Stimulated activated CD4-positive, alpha-beta T cell treated with anti-CD3 and anti-CD28 coated beads, TNF-alpha, amount 100 ng/mL, for 24 hours (primary cell): ENCODE measurements at regions not wholly inside any gene's neighbourhood (a gene's known extent, or its start where the extent isn't known, plus 50 kb on each side); places are given as distances from the start of the nearest gene placed in this dataset.
"Not testable (repeated sequence)": the region's sequence is repeated elsewhere in the genome, so short reads cannot be mapped to it uniquely, and the experiment has no call there.

Experiments
- DNase-seq, 3 experiments: peaks; one replicate each; pipeline ENCODE4 v3.0.0-alpha.2; 2020; ENCODE audit warnings: low read depth in 3 of 3

- no peak for DNase-seq
Measured at GRCh38 chr2:239660390-239661230, 259.8 kb upstream of the HDAC4 start.

- DNase-seq = no peak
Measured at GRCh38 chr2:239657992-239658391, 257.2 kb upstream of the HDAC4 start.

- no peak for DNase-seq
Measured at GRCh38 chr2:239657236-239657635, 256.4 kb upstream of the HDAC4 start.

- no peak for DNase-seq
Measured at GRCh38 chr2:239654266-239654665, 253.4 kb upstream of the HDAC4 start.

- DNase-seq = no peak
Measured at GRCh38 chr2:239651859-239652258, 251.0 kb upstream of the HDAC4 start.

- DNase-seq = no peak
Measured at GRCh38 chr2:239650674-239651073, 249.9 kb upstream of the HDAC4 start.

GRCh38 chr2:239649309-239649708 lies 248.5 kb upstream of the HDAC4 start:
- DNase-seq = no peak

GRCh38 chr2:239648607-239649006 lies 247.8 kb upstream of the HDAC4 start:
- no peak for DNase-seq

GRCh38 chr2:239647052-239647819 lies 246.4 kb upstream of the HDAC4 start:
- DNase-seq = no peak

- DNase-seq = no peak
Measured at GRCh38 chr2:239646184-239646583, 245.4 kb upstream of the HDAC4 start.

- not testable (repeated sequence) for DNase-seq
Measured at GRCh38 chr2:239644594-239644993, 243.8 kb upstream of the HDAC4 start.

- DNase-seq = no peak
Measured at GRCh38 chr2:239644011-239644410, 243.2 kb upstream of the HDAC4 start.

- DNase-seq = no peak
Measured at GRCh38 chr2:239642406-239643004, 241.7 kb upstream of the HDAC4 start.

GRCh38 chr2:239641904-239642303 lies 241.1 kb upstream of the HDAC4 start:
- not testable (repeated sequence) for DNase-seq

GRCh38 chr2:239640676-239641578 lies 240.1 kb upstream of the HDAC4 start:
- no peak for DNase-seq

GRCh38 chr2:239640210-239640609 lies 239.4 kb upstream of the HDAC4 start:
- DNase-seq = no peak

GRCh38 chr2:239639421-239640185 lies 238.8 kb upstream of the HDAC4 start:
- no peak for DNase-seq

GRCh38 chr2:239638376-239638775 lies 237.6 kb upstream of the HDAC4 start:
- no peak for DNase-seq

GRCh38 chr2:239636808-239637207 lies 236.0 kb upstream of the HDAC4 start:
- no peak for DNase-seq

GRCh38 chr2:239634769-239635168 lies 233.9 kb upstream of the HDAC4 start:
- DNase-seq = no peak
